ENCODE measurements at regions not wholly inside any gene's neighbourhood (a gene's known extent, or its start where the extent isn't known, plus 50 kb on each side); places are given as distances from the start of the nearest gene placed in this dataset.
"Not testable (repeated sequence)": the region's sequence is repeated elsewhere in the genome, so short reads cannot be mapped to it uniquely, and the experiment has no call there.

GRCh38 chr21:31819692-31820091 lies 53.1 kb upstream of the HUNK start:
- TF ChIP-seq POLR2A (IDR thresholded peaks at IDR 0.05): not testable (repeated sequence)
- TF ChIP-seq, protein P1, sequence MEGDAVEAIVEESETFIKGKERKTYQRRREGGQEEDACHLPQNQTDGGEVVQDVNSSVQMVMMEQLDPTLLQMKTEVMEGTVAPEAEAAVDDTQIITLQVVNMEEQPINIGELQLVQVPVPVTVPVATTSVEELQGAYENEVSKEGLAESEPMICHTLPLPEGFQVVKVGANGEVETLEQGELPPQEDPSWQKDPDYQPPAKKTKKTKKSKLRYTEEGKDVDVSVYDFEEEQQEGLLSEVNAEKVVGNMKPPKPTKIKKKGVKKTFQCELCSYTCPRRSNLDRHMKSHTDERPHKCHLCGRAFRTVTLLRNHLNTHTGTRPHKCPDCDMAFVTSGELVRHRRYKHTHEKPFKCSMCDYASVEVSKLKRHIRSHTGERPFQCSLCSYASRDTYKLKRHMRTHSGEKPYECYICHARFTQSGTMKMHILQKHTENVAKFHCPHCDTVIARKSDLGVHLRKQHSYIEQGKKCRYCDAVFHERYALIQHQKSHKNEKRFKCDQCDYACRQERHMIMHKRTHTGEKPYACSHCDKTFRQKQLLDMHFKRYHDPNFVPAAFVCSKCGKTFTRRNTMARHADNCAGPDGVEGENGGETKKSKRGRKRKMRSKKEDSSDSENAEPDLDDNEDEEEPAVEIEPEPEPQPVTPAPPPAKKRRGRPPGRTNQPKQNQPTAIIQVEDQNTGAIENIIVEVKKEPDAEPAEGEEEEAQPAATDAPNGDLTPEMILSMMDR (IDR thresholded peaks at IDR 0.05): not testable (repeated sequence)
